ENCODE measurements at regions not wholly inside any gene's neighbourhood (a gene's known extent, or its start where the extent isn't known, plus 50 kb on each side); places are given as distances from the start of the nearest gene placed in this dataset.

- TF ChIP-seq, protein P1, sequence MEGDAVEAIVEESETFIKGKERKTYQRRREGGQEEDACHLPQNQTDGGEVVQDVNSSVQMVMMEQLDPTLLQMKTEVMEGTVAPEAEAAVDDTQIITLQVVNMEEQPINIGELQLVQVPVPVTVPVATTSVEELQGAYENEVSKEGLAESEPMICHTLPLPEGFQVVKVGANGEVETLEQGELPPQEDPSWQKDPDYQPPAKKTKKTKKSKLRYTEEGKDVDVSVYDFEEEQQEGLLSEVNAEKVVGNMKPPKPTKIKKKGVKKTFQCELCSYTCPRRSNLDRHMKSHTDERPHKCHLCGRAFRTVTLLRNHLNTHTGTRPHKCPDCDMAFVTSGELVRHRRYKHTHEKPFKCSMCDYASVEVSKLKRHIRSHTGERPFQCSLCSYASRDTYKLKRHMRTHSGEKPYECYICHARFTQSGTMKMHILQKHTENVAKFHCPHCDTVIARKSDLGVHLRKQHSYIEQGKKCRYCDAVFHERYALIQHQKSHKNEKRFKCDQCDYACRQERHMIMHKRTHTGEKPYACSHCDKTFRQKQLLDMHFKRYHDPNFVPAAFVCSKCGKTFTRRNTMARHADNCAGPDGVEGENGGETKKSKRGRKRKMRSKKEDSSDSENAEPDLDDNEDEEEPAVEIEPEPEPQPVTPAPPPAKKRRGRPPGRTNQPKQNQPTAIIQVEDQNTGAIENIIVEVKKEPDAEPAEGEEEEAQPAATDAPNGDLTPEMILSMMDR (IDR thresholded peaks at IDR 0.05; ENCODE audit: unreplicated experiment in 3 of 3), result no peak
These were observed 134.8 kb upstream of the CTNNB1 start for GRCh38 chr3:41064526-41064925.

DNA sequence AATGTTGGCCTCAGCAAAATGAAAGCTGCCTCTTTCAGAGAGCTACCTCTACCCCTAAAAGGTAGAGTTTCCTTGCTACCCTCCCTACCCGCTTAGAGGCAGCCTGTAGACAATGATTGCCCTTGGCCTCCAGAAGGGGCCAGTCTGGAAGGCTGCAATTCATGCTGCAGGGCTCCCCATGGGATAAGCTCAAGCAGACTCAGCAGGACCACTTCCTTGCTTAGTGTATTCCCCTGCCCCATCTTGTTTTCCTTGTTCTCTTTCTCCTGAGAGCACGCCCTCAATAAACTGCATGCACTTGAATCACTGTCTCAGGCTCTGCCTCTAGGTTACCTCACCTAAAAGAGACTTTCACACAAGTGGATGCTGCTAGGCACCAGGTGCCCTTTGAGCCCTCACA, 134.0 kb upstream of the CTNNB1 start:
- H3K36me3 Mint-ChIP-seq (ENCODE audit: low read depth), result no peaks in the 10 kb centered on the region
- peaks cover 4% of the 10 kb centered on the region for H3K27me3 Mint-ChIP-seq (ENCODE audit: low read depth)
- no peaks in the 10 kb centered on the region for H3K9me3 Mint-ChIP-seq
- no peak overlapping the region for H3K4me3 Mint-ChIP-seq
- TF ChIP-seq, protein P1 (IDR thresholded peaks at IDR 0.05; ENCODE audit: unreplicated experiment in 3 of 3), result no peak
- no peak overlapping the region for H3K27ac Mint-ChIP-seq
- no peaks in the 10 kb centered on the region for H3K4me1 Mint-ChIP-seq

More at GRCh38 chr3:41064526-41064925, 134.8 kb upstream of the CTNNB1 start:
- H3K27ac Mint-ChIP-seq, result no peak overlapping the region
- peaks cover 8% of the 10 kb centered on the region for H3K27me3 Mint-ChIP-seq (ENCODE audit: low read depth)
- H3K4me1 Mint-ChIP-seq, result no peaks in the 10 kb centered on the region
- no peaks in the 10 kb centered on the region for H3K36me3 Mint-ChIP-seq (ENCODE audit: low read depth)
- H3K9me3 Mint-ChIP-seq, result no peaks in the 10 kb centered on the region
- no peak overlapping the region for H3K4me3 Mint-ChIP-seq

DNA sequence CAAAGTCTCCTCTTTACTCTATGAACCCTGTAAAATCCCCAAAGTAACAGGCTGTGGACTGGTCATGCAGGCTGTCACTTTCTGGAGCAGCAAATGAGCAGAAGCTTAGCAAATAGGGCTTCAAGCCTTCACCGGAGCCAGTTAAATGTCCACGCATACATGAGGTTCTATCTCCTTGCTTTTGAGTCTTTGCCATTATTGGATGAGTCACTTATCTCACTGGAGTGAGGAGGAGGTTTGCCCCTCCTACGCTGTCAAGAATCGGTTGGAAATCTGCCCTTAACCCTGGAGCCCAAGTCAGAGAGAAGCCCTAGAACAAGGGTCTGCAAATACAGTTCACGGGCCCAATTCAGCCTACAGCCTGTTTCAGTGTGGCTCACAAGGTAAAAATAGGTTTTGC, 126.1 kb upstream of the CTNNB1 start:
- Mint-ChIP-seq H3K27me3 (ENCODE audit: low read depth) (no peaks in the 10 kb centered on the region), H3K9me3 (no peaks in the 10 kb centered on the region), H3K36me3 (ENCODE audit: low read depth) (no peaks in the 10 kb centered on the region), H3K27ac (no peak overlapping the region), H3K4me1 (peaks cover 7% of the 10 kb centered on the region), H3K4me3 (no peak overlapping the region)
- TF ChIP-seq, protein P1 (IDR thresholded peaks at IDR 0.05; ENCODE audit: unreplicated experiment in 3 of 3), result no peak

GRCh38 chr3:41075975-41076374, 123.3 kb upstream of the CTNNB1 start:
- Mint-ChIP-seq H3K36me3 (ENCODE audit: low read depth) (no peaks in the 10 kb centered on the region), H3K4me1 (peaks cover 7% of the 10 kb centered on the region), H3K9me3 (no peaks in the 10 kb centered on the region), H3K27ac (no peak overlapping the region), H3K27me3 (ENCODE audit: low read depth) (peaks cover 5% of the 10 kb centered on the region), H3K4me3 (no peak overlapping the region)
- TF ChIP-seq, protein P1 (IDR thresholded peaks at IDR 0.05; ENCODE audit: unreplicated experiment in 3 of 3), result no peak

GRCh38 chr3:41076399-41076798, 122.9 kb upstream of the CTNNB1 start:
- Mint-ChIP-seq H3K36me3 (ENCODE audit: low read depth) (no peaks in the 10 kb centered on the region), H3K4me3 (no peak overlapping the region), H3K27me3 (ENCODE audit: low read depth) (peaks cover 8% of the 10 kb centered on the region), H3K27ac (no peak overlapping the region), H3K9me3 (no peaks in the 10 kb centered on the region), H3K4me1 (peaks cover 7% of the 10 kb centered on the region)
- TF ChIP-seq, protein P1 (IDR thresholded peaks at IDR 0.05; ENCODE audit: unreplicated experiment in 3 of 3), result no peak

- H3K4me3 Mint-ChIP-seq, result no peak overlapping the region
- TF ChIP-seq, protein P1 (IDR thresholded peaks at IDR 0.05; ENCODE audit: unreplicated experiment in 3 of 3), result no peak
- H3K27ac Mint-ChIP-seq, result no peak overlapping the region
- H3K4me1 Mint-ChIP-seq, result peaks cover 24% of the 10 kb centered on the region
- no peaks in the 10 kb centered on the region for H3K9me3 Mint-ChIP-seq
- H3K36me3 Mint-ChIP-seq (ENCODE audit: low read depth), result no peaks in the 10 kb centered on the region
- H3K27me3 Mint-ChIP-seq (ENCODE audit: low read depth), result peaks cover 8% of the 10 kb centered on the region
These were observed 119.2 kb upstream of the CTNNB1 start for GRCh38 chr3:41080141-41080540.
